ENCODE measurements at regions not wholly inside any gene's neighbourhood (a gene's known extent, or its start where the extent isn't known, plus 50 kb on each side); places are given as distances from the start of the nearest gene placed in this dataset.

- no peak overlapping the region for H2AFZ ChIP-seq (replicated peaks; ENCODE audit: low read length, poor library complexity)
- no peak for ATAC-seq (ENCODE audit: low read depth)
- no CpG with 5 or more reads among the region's 2 CpGs for WGBS, 2 experiments (ENCODE audit: extremely low coverage in 2 of 2, insufficient read length in 1 of 2)
Observed at GRCh38 chr21:15653710-15654109, 76.1 kb upstream of the USP25 start.

More at GRCh38 chr21:15653710-15654109, 76.1 kb upstream of the USP25 start:
- Histone ChIP-seq H3K4me2 (ENCODE audit: low read depth, low read length) (no peak overlapping the region), H2BK5ac (ENCODE audit: low read depth, low read length, poor library complexity, severe bottlenecking) (no peak overlapping the region), H3K9me3 (ENCODE audit: control insufficient read depth, insufficient read depth, low read length) (no peaks in the 10 kb centered on the region), H4K8ac (ENCODE audit: low read depth in 2 of 2, low read length in 2 of 2) (no peak overlapping the region), H3K56ac (ENCODE audit: extremely low read depth, insufficient read depth, low read length) (no peak overlapping the region), H3K18ac (ENCODE audit: low read depth, low read length) (no peak overlapping the region), H2AK5ac (ENCODE audit: low read depth, low read length) (no peak overlapping the region), H3K36me3 (ENCODE audit: control insufficient read depth, insufficient read depth, low read length) (no peaks in the 10 kb centered on the region), H3K4ac (ENCODE audit: low read depth, low read length) (no peak overlapping the region), H3K4me1 (ENCODE audit: control insufficient read depth, insufficient read depth, low read length) (no peaks in the 10 kb centered on the region), H2AK9ac (replicated peaks; ENCODE audit: low read depth, low read length, poor library complexity) (no peak overlapping the region), H4K20me1 (ENCODE audit: insufficient read depth, low read length) (no peaks in the 10 kb centered on the region), H2BK15ac (ENCODE audit: low read depth, low read length) (no peak overlapping the region), H3K23ac (ENCODE audit: low read depth, low read length) (no peak overlapping the region), H3K27ac (ENCODE audit: insufficient read depth, low read length) (no peak overlapping the region), H4K91ac (ENCODE audit: insufficient read depth, low read depth, low read length) (no peak overlapping the region), H3K79me1 (ENCODE audit: low read depth in 1 of 2, low read length in 2 of 2) (no peaks in the 10 kb centered on the region), H3K14ac (replicated peaks; ENCODE audit: low read depth, low read length) (no peak overlapping the region), H3K4me3 (ENCODE audit: insufficient read depth, low read depth, low read length) (no peak overlapping the region), H2BK20ac (ENCODE audit: low read depth, low read length) (no peak overlapping the region), H3K9me1 (ENCODE audit: insufficient read depth, low read length) (no peaks in the 10 kb centered on the region), H3K9ac (ENCODE audit: low read depth, low read length) (no peak overlapping the region), H2BK120ac (ENCODE audit: low read depth, low read length) (no peak overlapping the region), H3K27me3 (ENCODE audit: control insufficient read depth, insufficient read depth, low read length) (no peaks in the 10 kb centered on the region; the same call in 1 of the 2 replicates), H4K5ac (ENCODE audit: low read depth, low read length) (no peak overlapping the region)
- in situ Hi-C loops (cut with MboI; ENCODE audit: low sequenced_read_pairs) (no loop called here), intact Hi-C loops (cut with micrococcal nuclease) (no loop called here), dilution Hi-C loops (cut with HindIII; ENCODE audit: low sequenced_read_pairs, unreplicated experiment) (no loop called here)
- BruUV-seq (replicated peaks), result no TSS peak
- no peak for DNase-seq
- CTCF ChIA-PET, result interaction anchor here (0.6 to 0.8 kb wide), 2 partner anchors 12 to 26 kb away, joined by 3 to 4 read pairs; no protein-coding TSS in a partner anchor
- TF ChIP-seq FOS (IDR thresholded peaks at IDR 0.05; ENCODE audit: low read depth, low read length) (no peak), BHLHE40 (IDR thresholded peaks at IDR 0.05; ENCODE audit: low read depth, low read length) (no peak)
- POLR2A ChIA-PET (ENCODE audit: unreplicated experiment), result no interaction called here

All from IMR-90 (cell line).